ENCODE measurements at regions not wholly inside any gene's neighbourhood (a gene's known extent, or its start where the extent isn't known, plus 50 kb on each side); places are given as distances from the start of the nearest gene placed in this dataset.

DNA sequence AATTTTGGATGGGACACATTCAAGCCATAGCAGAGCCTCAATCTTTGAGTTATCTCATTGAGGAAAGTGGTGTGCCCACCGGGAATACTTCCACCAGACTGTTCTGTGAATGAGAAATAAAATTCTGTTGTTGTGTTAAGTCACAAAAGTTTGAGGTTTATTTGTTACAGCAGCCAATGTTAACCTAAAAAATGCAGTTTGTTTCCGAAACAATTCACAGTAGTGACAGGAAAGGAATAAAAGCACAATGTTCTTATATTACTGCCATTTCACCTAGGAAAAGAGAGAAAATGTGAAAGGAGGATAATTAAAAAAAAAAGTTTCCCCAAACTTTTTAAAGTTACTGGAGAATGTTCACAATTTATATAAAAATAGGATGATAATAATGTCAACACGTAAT lies 344.6 kb downstream of the CD83 start:
- DNase-seq (ENCODE audit: low read depth, low spot score) (no peak), FAIRE-seq (no peak), ATAC-seq (no peak)
- BruUV-seq (replicated peaks): no TSS peak
- Histone ChIP-seq H3K4me1 (ENCODE audit: control insufficient read depth, insufficient read depth, low read length) (no peaks in the 10 kb centered on the region), H3K4me3 (no peak overlapping the region), H2AFZ (ENCODE audit: control insufficient read depth, low read depth, low read length) (no peak overlapping the region), H3K9ac (ENCODE audit: control insufficient read depth, insufficient read depth, low read length) (no peak overlapping the region), H3K79me2 (ENCODE audit: control insufficient read depth, insufficient read depth, low read length) (no peaks in the 10 kb centered on the region), H3K9me3 (replicated peaks; ENCODE audit: control insufficient read depth, insufficient read depth, low read length) (no peaks in the 10 kb centered on the region), H3K4me2 (ENCODE audit: control insufficient read depth, insufficient read depth) (no peak overlapping the region), H3K36me3 (ENCODE audit: control insufficient read depth in 2 of 2, insufficient read depth in 2 of 2, low read length in 1 of 2) (no peaks in the 10 kb centered on the region), H3K27me3 (replicated peaks in 1 of 2; ENCODE audit: control insufficient read depth in 2 of 2, insufficient read depth in 2 of 2, low read length in 1 of 2) (no peaks in the 10 kb centered on the region), H3K27ac (ENCODE audit: control insufficient read depth, insufficient read depth) (no peak overlapping the region), H4K20me1 (ENCODE audit: control insufficient read depth, insufficient read depth) (no peaks in the 10 kb centered on the region)
- POLR2A ChIA-PET: interaction anchor here (0.7 kb wide), 1 partner anchor 141 kb away, joined by 3 read pairs; no protein-coding TSS in a partner anchor
- RAD21 ChIA-PET (ENCODE audit: unreplicated experiment): no interaction called here
- 38% methylated on average over 3 of the region's 3 CpGs for WGBS (ENCODE audit: insufficient coverage, insufficient replicate concordance, low lambda C conversion rate, missing lambda C conversion rate)
- in situ Hi-C loops (cut with MboI): no loop called here
- TF ChIP-seq MEF2B (IDR thresholded peaks at IDR 0.05; ENCODE audit: partially characterized antibody, poor library complexity, severe bottlenecking): no peak
- no peak for TF ChIP-seq EP300 (IDR thresholded peaks at IDR 0.05; ENCODE audit: borderline replicate concordance in 1 of 2, control insufficient read depth in 1 of 2, low read depth in 2 of 2, low read length in 2 of 2)
- TF ChIP-seq SUZ12 (IDR thresholded peaks at IDR 0.05; ENCODE audit: unreplicated experiment): no peak
- TF ChIP-seq CBX5 (IDR thresholded peaks at IDR 0.05; ENCODE audit: low read depth): no peak
- no peak for TF ChIP-seq RB1 (IDR thresholded peaks at IDR 0.05; ENCODE audit: borderline replicate concordance)
- CTCF ChIA-PET: no interaction called here
- intact Hi-C loops (cut with micrococcal nuclease; ENCODE audit: unreplicated experiment): no loop called here
- SMC1A ChIA-PET (ENCODE audit: uncharacterized antibody, unreplicated experiment): no interaction called here

DNA sequence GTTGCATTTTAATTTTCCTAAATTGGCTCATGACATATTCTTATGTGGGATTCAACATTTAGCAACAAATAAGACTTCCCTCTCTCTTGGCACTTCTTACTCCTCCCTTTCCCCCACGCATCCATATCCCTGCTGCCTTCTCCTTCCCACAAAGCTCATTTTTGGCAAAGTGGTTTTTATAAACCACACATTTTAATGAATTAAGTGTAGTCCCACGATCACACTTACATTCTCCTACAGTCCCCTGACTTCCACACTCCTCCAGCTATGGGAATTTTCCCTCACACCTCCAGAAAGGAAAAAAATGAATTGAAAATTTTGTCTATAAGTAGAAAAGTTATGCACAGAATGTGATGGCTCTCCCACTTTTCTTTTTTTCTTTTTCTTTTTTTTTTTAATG lies 345.0 kb downstream of the CD83 start:
- Histone ChIP-seq H3K4me3 (no peak overlapping the region), H2AFZ (ENCODE audit: control insufficient read depth, low read depth, low read length) (no peak overlapping the region), H3K36me3 (ENCODE audit: control insufficient read depth in 2 of 2, insufficient read depth in 2 of 2, low read length in 1 of 2) (no peaks in the 10 kb centered on the region), H3K9ac (ENCODE audit: control insufficient read depth, insufficient read depth, low read length) (no peak overlapping the region), H3K79me2 (ENCODE audit: control insufficient read depth, insufficient read depth, low read length) (no peaks in the 10 kb centered on the region), H3K4me1 (ENCODE audit: control insufficient read depth, insufficient read depth, low read length) (no peaks in the 10 kb centered on the region), H3K9me3 (replicated peaks; ENCODE audit: control insufficient read depth, insufficient read depth, low read length) (no peaks in the 10 kb centered on the region), H4K20me1 (ENCODE audit: control insufficient read depth, insufficient read depth) (no peaks in the 10 kb centered on the region), H3K27ac (ENCODE audit: control insufficient read depth, insufficient read depth) (no peak overlapping the region), H3K27me3 (replicated peaks in 1 of 2; ENCODE audit: control insufficient read depth in 2 of 2, insufficient read depth in 2 of 2, low read length in 1 of 2) (no peaks in the 10 kb centered on the region), H3K4me2 (ENCODE audit: control insufficient read depth, insufficient read depth) (no peak overlapping the region)
- FAIRE-seq (no peak), DNase-seq (ENCODE audit: low read depth, low spot score) (no peak), ATAC-seq (no peak)
- SMC1A ChIA-PET (ENCODE audit: uncharacterized antibody, unreplicated experiment): no interaction called here
- BruUV-seq (replicated peaks): no TSS peak
- in situ Hi-C loops (cut with MboI): no loop called here
- RAD21 ChIA-PET (ENCODE audit: unreplicated experiment): no interaction called here
- WGBS (ENCODE audit: insufficient coverage, insufficient replicate concordance, low lambda C conversion rate, missing lambda C conversion rate): 23% methylated on average over 2 of the region's 2 CpGs
- POLR2A ChIA-PET: interaction anchor here (0.7 kb wide), 1 partner anchor 141 kb away, joined by 3 read pairs; no protein-coding TSS in a partner anchor
- intact Hi-C loops (cut with micrococcal nuclease; ENCODE audit: unreplicated experiment): no loop called here
- CTCF ChIA-PET: interaction anchor here (1.2 kb wide), 1 partner anchor 15 kb away, joined by 3 read pairs; no protein-coding TSS in a partner anchor
- TF ChIP-seq, protein P1, sequence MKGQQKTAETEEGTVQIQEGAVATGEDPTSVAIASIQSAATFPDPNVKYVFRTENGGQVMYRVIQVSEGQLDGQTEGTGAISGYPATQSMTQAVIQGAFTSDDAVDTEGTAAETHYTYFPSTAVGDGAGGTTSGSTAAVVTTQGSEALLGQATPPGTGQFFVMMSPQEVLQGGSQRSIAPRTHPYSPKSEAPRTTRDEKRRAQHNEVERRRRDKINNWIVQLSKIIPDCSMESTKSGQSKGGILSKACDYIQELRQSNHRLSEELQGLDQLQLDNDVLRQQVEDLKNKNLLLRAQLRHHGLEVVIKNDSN (IDR thresholded peaks at IDR 0.05; ENCODE audit: borderline replicate concordance, extremely low read length, insufficient read depth, low read depth, low read length): no peak
- TF ChIP-seq, protein P2, sequence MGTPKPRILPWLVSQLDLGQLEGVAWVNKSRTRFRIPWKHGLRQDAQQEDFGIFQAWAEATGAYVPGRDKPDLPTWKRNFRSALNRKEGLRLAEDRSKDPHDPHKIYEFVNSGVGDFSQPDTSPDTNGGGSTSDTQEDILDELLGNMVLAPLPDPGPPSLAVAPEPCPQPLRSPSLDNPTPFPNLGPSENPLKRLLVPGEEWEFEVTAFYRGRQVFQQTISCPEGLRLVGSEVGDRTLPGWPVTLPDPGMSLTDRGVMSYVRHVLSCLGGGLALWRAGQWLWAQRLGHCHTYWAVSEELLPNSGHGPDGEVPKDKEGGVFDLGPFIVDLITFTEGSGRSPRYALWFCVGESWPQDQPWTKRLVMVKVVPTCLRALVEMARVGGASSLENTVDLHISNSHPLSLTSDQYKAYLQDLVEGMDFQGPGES (IDR thresholded peaks at IDR 0.05): no peak
- TF ChIP-seq RUNX3 (IDR thresholded peaks at IDR 0.05; ENCODE audit: low read length): no peak
- no peak for TF ChIP-seq RAD21 (IDR thresholded peaks at IDR 0.05; ENCODE audit: insufficient read depth, low read depth, low read length)
- TF ChIP-seq, protein P3, sequence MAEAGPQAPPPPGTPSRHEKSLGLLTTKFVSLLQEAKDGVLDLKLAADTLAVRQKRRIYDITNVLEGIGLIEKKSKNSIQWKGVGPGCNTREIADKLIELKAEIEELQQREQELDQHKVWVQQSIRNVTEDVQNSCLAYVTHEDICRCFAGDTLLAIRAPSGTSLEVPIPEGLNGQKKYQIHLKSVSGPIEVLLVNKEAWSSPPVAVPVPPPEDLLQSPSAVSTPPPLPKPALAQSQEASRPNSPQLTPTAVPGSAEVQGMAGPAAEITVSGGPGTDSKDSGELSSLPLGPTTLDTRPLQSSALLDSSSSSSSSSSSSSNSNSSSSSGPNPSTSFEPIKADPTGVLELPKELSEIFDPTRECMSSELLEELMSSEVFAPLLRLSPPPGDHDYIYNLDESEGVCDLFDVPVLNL (IDR thresholded peaks at IDR 0.05; ENCODE audit: low read depth, low read length): no peak
- TF ChIP-seq KAT2A (conservative IDR thresholded peaks at IDR 0.05; ENCODE audit: control insufficient read depth, low read depth, low read length): no peak
- no peak for TF ChIP-seq E2F8 (IDR thresholded peaks at IDR 0.05; ENCODE audit: low read depth, partially characterized antibody)

Data from GM12878 (cell line).